ENCODE measurements at regions not wholly inside any gene's neighbourhood (a gene's known extent, or its start where the extent isn't known, plus 50 kb on each side); places are given as distances from the start of the nearest gene placed in this dataset.
"Not testable (repeated sequence)": the region's sequence is repeated elsewhere in the genome, so short reads cannot be mapped to it uniquely, and the experiment has no call there.

- Histone ChIP-seq H3K27me3 (no peaks in the 10 kb centered on the region), H3K9me3 (replicated peaks in 1 of 3) (peaks cover 0 to 4% (median 0%) of the 10 kb centered on the region in 3 donors), H3K27ac (no peak overlapping the region), H3K4me1 (replicated peaks in 1 of 2) (no peaks in the 10 kb centered on the region), H3K36me3 (replicated peaks in 1 of 2) (no peaks in the 10 kb centered on the region), H3K4me3 (no peak overlapping the region)
- intact Hi-C loops (cut with DNase I): no loop called here
- no peak for DNase-seq
- TF ChIP-seq POLR2A (IDR thresholded peaks at IDR 0.05) (no peak), CTCF (IDR thresholded peaks at IDR 0.05) (no peak)
Observed at GRCh38 chr4:19021617-19022016, 1000.1 kb upstream of the LCORL start.

DNA sequence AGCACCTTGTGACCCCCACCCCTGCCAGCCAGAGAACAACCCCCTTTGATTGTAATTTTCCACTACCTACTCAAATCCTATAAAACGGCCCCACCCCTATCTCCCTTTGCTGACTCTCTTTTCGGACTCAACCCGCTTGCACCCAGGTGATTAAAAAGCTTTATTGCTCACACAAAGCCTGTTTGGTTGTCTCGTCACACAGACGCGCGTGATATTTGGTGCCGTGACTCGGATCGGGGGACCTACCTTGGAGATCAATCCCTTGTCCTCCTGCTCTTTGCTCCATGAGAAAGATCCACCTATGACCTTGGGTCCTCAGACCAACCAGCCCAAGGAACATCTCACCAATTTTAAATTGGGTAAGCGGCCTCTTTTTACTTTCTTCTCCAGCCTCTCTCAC is 995.0 kb upstream of the LCORL start:
- H3K9me3 ChIP-seq (replicated peaks in 1 of 3); H3K4me1 ChIP-seq (replicated peaks in 1 of 2); H3K27ac ChIP-seq; H3K36me3 ChIP-seq (replicated peaks in 1 of 2); DNase-seq; H3K27me3 ChIP-seq; intact Hi-C loops (cut with DNase I); H3K4me3 ChIP-seq: not testable (repeated sequence)
- WGBS, 4 donors: 90 to 93% (median 93%) methylated on average over 11 of the region's 11 CpGs

DNA sequence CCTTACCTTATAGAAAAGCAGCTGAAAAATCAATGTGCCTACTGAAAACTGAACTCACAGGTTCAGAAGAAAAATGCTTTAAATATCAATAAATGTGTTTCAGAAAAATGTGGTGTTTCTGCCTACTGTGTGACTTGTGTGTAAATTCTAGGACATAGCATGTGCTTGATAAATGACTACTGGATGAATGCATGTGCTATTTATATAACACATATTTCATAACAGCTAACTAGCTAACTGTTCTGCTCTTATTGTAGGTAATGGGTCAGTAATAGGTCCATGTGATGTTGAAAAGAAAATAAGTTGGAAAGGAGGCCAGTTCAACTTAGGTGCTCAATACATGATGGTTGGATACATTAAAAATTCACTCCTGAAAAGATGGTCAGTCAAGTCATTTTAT is 993.0 kb upstream of the LCORL start:
- H3K27ac ChIP-seq: no peak overlapping the region
- no peaks in the 10 kb centered on the region for H3K4me1 ChIP-seq (replicated peaks in 1 of 2)
- no peak for TF ChIP-seq POLR2A (IDR thresholded peaks at IDR 0.05)
- no peak overlapping the region for H3K4me3 ChIP-seq
- no peak for DNase-seq
- no peaks in the 10 kb centered on the region for H3K36me3 ChIP-seq (replicated peaks in 1 of 2)
- no peaks in the 10 kb centered on the region for H3K27me3 ChIP-seq
- intact Hi-C loops (cut with DNase I): no loop called here
- no peaks in the 10 kb centered on the region for H3K9me3 ChIP-seq (replicated peaks in 1 of 3)

DNA sequence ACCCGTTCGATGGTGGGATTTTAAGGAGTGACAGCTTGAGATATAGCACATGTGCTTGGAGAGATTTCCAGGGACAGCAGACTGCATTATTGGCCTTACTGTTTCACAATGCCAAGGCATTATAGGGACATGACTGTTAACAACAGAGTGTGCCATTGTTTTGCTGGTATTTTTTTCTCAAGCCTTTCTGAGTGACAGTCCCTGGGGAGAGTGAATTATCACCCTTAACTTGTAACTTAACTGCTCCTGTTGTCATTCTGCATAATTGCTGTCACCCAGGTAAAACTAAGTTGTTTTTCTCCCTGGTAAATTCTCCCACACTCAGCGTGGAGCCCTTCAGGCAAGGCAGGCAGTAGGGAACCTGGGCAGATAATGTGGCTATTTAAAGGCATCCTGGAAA is 989.2 kb upstream of the LCORL start:
- H3K4me1 ChIP-seq (replicated peaks in 1 of 2): no peaks in the 10 kb centered on the region
- no peaks in the 10 kb centered on the region for H3K36me3 ChIP-seq (replicated peaks in 1 of 2)
- no peaks in the 10 kb centered on the region for H3K9me3 ChIP-seq (replicated peaks in 1 of 3)
- TF ChIP-seq CTCF (IDR thresholded peaks at IDR 0.05) (no peak), POLR2A (IDR thresholded peaks at IDR 0.05) (no peak)
- DNase-seq: no peak
- no peak overlapping the region for H3K4me3 ChIP-seq
- WGBS, 4 donors: 49 to 58% (median 57%) methylated on average over 3 of the region's 3 CpGs
- intact Hi-C loops (cut with DNase I): no loop called here
- H3K27me3 ChIP-seq: no peaks in the 10 kb centered on the region
- no peak overlapping the region for H3K27ac ChIP-seq

DNA sequence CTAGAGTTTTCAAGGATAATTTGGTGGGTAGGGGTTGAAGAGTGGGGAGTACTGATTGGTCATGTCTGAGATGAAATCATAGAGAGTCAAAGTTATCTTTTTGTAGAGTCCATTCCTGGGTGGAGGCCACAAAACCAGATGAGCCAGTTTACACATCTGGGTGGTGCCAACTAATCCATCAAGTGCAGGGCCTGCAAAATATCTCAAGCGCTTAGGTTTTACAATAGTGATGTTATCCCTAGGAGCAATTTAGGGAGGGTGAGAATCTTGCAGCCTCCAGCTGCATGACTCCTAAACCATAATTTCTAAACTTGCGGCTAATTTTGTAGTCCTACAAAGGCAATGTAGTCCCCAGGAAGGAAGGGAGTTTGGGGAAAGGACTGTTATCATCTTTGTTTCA is 988.3 kb upstream of the LCORL start:
- H3K4me3 ChIP-seq: no peak overlapping the region
- no peaks in the 10 kb centered on the region for H3K9me3 ChIP-seq (replicated peaks in 1 of 3)
- H3K36me3 ChIP-seq (replicated peaks in 1 of 2): no peaks in the 10 kb centered on the region
- 75 to 83% (median 80%) methylated on average over 2 of the region's 2 CpGs for WGBS, 4 donors
- intact Hi-C loops (cut with DNase I): no loop called here
- no peak for DNase-seq
- H3K27me3 ChIP-seq: no peaks in the 10 kb centered on the region
- H3K27ac ChIP-seq: no peak overlapping the region
- TF ChIP-seq POLR2A (IDR thresholded peaks at IDR 0.05) (no peak), CTCF (IDR thresholded peaks at IDR 0.05) (no peak)
- no peaks in the 10 kb centered on the region for H3K4me1 ChIP-seq (replicated peaks in 1 of 2)

Data from adrenal gland (tissue), 9 donors.